ENCODE measurements at regions not wholly inside any gene's neighbourhood (a gene's known extent, or its start where the extent isn't known, plus 50 kb on each side); places are given as distances from the start of the nearest gene placed in this dataset.
A peak's percentile ranks its signal among the peaks of the same experiment; 100 is the strongest.
"Not testable (repeated sequence)": the region's sequence is repeated elsewhere in the genome, so short reads cannot be mapped to it uniquely, and the experiment has no call there.

GRCh38 chr1:228953808-228954207 lies 218.5 kb downstream of the RHOU start:
- H3K27ac ChIP-seq (ENCODE audit: low read length); H3K4me1 ChIP-seq (ENCODE audit: control insufficient read depth, insufficient read depth, low read length); H3K27me3 ChIP-seq (ENCODE audit: control insufficient read depth, insufficient read depth); ATAC-seq; intact Hi-C loops (cut with DNase I); DNase-seq; H3K9me3 ChIP-seq (ENCODE audit: control insufficient read depth, low read length); H3K4me3 ChIP-seq (ENCODE audit: low read length): not testable (repeated sequence)
- WGBS = 88% methylated on average over 11 of the region's 11 CpGs

- ATAC-seq (peak; percentile 56 to 66), DNase-seq (no peak)
- WGBS = 86% methylated on average over 1 of the region's 1 CpG
- Histone ChIP-seq H3K4me1 (ENCODE audit: control insufficient read depth, insufficient read depth, low read length) (no peaks in the 10 kb centered on the region), H3K4me3 (ENCODE audit: low read length) (no peak overlapping the region), H3K27ac (ENCODE audit: low read length) (no peak overlapping the region), H3K9me3 (ENCODE audit: control insufficient read depth, low read length) (no peaks in the 10 kb centered on the region), H3K27me3 (ENCODE audit: control insufficient read depth, insufficient read depth) (no peaks in the 10 kb centered on the region)
- intact Hi-C loops (cut with DNase I) = no loop called here
Measured at GRCh38 chr1:228955691-228956090, 220.4 kb downstream of the RHOU start.

- WGBS = 94% methylated on average over 5 of the region's 5 CpGs
- DNase-seq (no peak), ATAC-seq (no peak)
- no peak overlapping the region for H3K27ac ChIP-seq (ENCODE audit: low read length)
- no peaks in the 10 kb centered on the region for H3K4me1 ChIP-seq (ENCODE audit: control insufficient read depth, insufficient read depth, low read length)
- H3K9me3 ChIP-seq (ENCODE audit: control insufficient read depth, low read length) = no peaks in the 10 kb centered on the region
- intact Hi-C loops (cut with DNase I) = no loop called here
- H3K27me3 ChIP-seq (ENCODE audit: control insufficient read depth, insufficient read depth) = no peaks in the 10 kb centered on the region
- H3K4me3 ChIP-seq (ENCODE audit: low read length) = no peak overlapping the region
Measured at GRCh38 chr1:228956864-228957263, 221.6 kb downstream of the RHOU start.

GRCh38 chr1:228957535-228957934 lies 222.3 kb downstream of the RHOU start:
- Histone ChIP-seq H3K27ac (ENCODE audit: low read length) (no peak overlapping the region), H3K9me3 (ENCODE audit: control insufficient read depth, low read length) (no peaks in the 10 kb centered on the region), H3K4me1 (ENCODE audit: control insufficient read depth, insufficient read depth, low read length) (no peaks in the 10 kb centered on the region), H3K27me3 (ENCODE audit: control insufficient read depth, insufficient read depth) (no peaks in the 10 kb centered on the region), H3K4me3 (ENCODE audit: low read length) (no peak overlapping the region)
- 87% methylated on average over 6 of the region's 6 CpGs for WGBS
- DNase-seq (no peak), ATAC-seq (no peak)
- intact Hi-C loops (cut with DNase I) = no loop called here

GRCh38 chr1:228958121-228958520 lies 222.8 kb downstream of the RHOU start:
- Histone ChIP-seq H3K27me3 (ENCODE audit: control insufficient read depth, insufficient read depth) (no peaks in the 10 kb centered on the region), H3K9me3 (ENCODE audit: control insufficient read depth, low read length) (no peaks in the 10 kb centered on the region), H3K27ac (ENCODE audit: low read length) (no peak overlapping the region), H3K4me1 (ENCODE audit: control insufficient read depth, insufficient read depth, low read length) (no peaks in the 10 kb centered on the region), H3K4me3 (ENCODE audit: low read length) (no peak overlapping the region)
- ATAC-seq = no peak
- WGBS = 92% methylated on average over 4 of the region's 4 CpGs
- DNase-seq = no peak
- intact Hi-C loops (cut with DNase I) = no loop called here

- Histone ChIP-seq H3K27me3 (ENCODE audit: control insufficient read depth, insufficient read depth) (no peaks in the 10 kb centered on the region), H3K9me3 (ENCODE audit: control insufficient read depth, low read length) (no peaks in the 10 kb centered on the region), H3K4me1 (ENCODE audit: control insufficient read depth, insufficient read depth, low read length) (no peaks in the 10 kb centered on the region), H3K27ac (ENCODE audit: low read length) (no peak overlapping the region), H3K4me3 (ENCODE audit: low read length) (no peak overlapping the region)
- WGBS = 82% methylated on average over 2 of the region's 2 CpGs
- intact Hi-C loops (cut with DNase I) = no loop called here
- DNase-seq (no peak), ATAC-seq (no peak)
Measured at GRCh38 chr1:228958741-228959140, 223.5 kb downstream of the RHOU start.

- no peak for ATAC-seq
Measured at GRCh38 chr1:228960705-228961104, 225.4 kb downstream of the RHOU start.

GRCh38 chr1:228961511-228961910 lies 226.2 kb downstream of the RHOU start:
- no peak for DNase-seq
- H3K4me1 ChIP-seq (ENCODE audit: control insufficient read depth, insufficient read depth, low read length) = no peaks in the 10 kb centered on the region
- H3K9me3 ChIP-seq (ENCODE audit: control insufficient read depth, low read length) = no peaks in the 10 kb centered on the region
- H3K4me3 ChIP-seq (ENCODE audit: low read length) = no peak overlapping the region
- intact Hi-C loops (cut with DNase I) = no loop called here
- WGBS = 85% methylated on average over 6 of the region's 6 CpGs
- ATAC-seq = no peak
- H3K27ac ChIP-seq (ENCODE audit: low read length) = no peak overlapping the region
- H3K27me3 ChIP-seq (ENCODE audit: control insufficient read depth, insufficient read depth) = no peaks in the 10 kb centered on the region

More at GRCh38 chr1:228960705-228961104, 225.4 kb downstream of the RHOU start:
- intact Hi-C loops (cut with DNase I) = no loop called here
- H3K27ac ChIP-seq (ENCODE audit: low read length) = no peak overlapping the region
- peak in 1 of 3 donors; percentile 50 for DNase-seq
- H3K27me3 ChIP-seq (ENCODE audit: control insufficient read depth, insufficient read depth) = no peaks in the 10 kb centered on the region
- no peak overlapping the region for H3K4me3 ChIP-seq (ENCODE audit: low read length)
- H3K9me3 ChIP-seq (ENCODE audit: control insufficient read depth, low read length) = no peaks in the 10 kb centered on the region
- WGBS = 64% methylated on average over 5 of the region's 5 CpGs
- no peaks in the 10 kb centered on the region for H3K4me1 ChIP-seq (ENCODE audit: control insufficient read depth, insufficient read depth, low read length)

GRCh38 chr1:228963795-228964177 lies 228.5 kb downstream of the RHOU start:
- Histone ChIP-seq H3K27ac (ENCODE audit: low read length) (peak overlapping the region; percentile 74), H3K4me1 (ENCODE audit: control insufficient read depth, insufficient read depth, low read length) (no peaks in the 10 kb centered on the region), H3K4me3 (ENCODE audit: low read length) (no peak overlapping the region), H3K27me3 (ENCODE audit: control insufficient read depth, insufficient read depth) (no peaks in the 10 kb centered on the region), H3K9me3 (ENCODE audit: control insufficient read depth, low read length) (no peaks in the 10 kb centered on the region)
- DNase-seq (peak in 1 of 3 donors; percentile 74), ATAC-seq (peak; percentile 53 to 71)
- intact Hi-C loops (cut with DNase I) = no loop called here
- 52% methylated on average over 2 of the region's 2 CpGs for WGBS

- no peak overlapping the region for H3K4me3 ChIP-seq (ENCODE audit: low read length)
- ATAC-seq (peak; percentile 97 to 98), DNase-seq (peak; percentile 69 to 88 (median 71))
- H3K27ac ChIP-seq (ENCODE audit: low read length) = peak overlapping the region; percentile 56
- intact Hi-C loops (cut with DNase I) = no loop called here
- 55% methylated on average over 12 of the region's 12 CpGs for WGBS
- no peaks in the 10 kb centered on the region for H3K4me1 ChIP-seq (ENCODE audit: control insufficient read depth, insufficient read depth, low read length)
- no peaks in the 10 kb centered on the region for H3K27me3 ChIP-seq (ENCODE audit: control insufficient read depth, insufficient read depth)
- no peaks in the 10 kb centered on the region for H3K9me3 ChIP-seq (ENCODE audit: control insufficient read depth, low read length)
Measured at GRCh38 chr1:228964178-228965089, 229.2 kb downstream of the RHOU start.

- DNase-seq = no peak
- no peaks in the 10 kb centered on the region for H3K4me1 ChIP-seq (ENCODE audit: control insufficient read depth, insufficient read depth, low read length)
- H3K9me3 ChIP-seq (ENCODE audit: control insufficient read depth, low read length) = no peaks in the 10 kb centered on the region
- intact Hi-C loops (cut with DNase I) = no loop called here
- no peak overlapping the region for H3K27ac ChIP-seq (ENCODE audit: low read length)
- H3K27me3 ChIP-seq (ENCODE audit: control insufficient read depth, insufficient read depth) = no peaks in the 10 kb centered on the region
- H3K4me3 ChIP-seq (ENCODE audit: low read length) = no peak overlapping the region
- 79% methylated on average over 15 of the region's 15 CpGs for WGBS
- no peak for ATAC-seq
Measured at GRCh38 chr1:228968891-228969606, 233.8 kb downstream of the RHOU start.

All from right cardiac atrium (tissue), 5 donors.